Tibial artery (tissue), 4 donors: ENCODE measurements at regions not wholly inside any gene's neighbourhood (a gene's known extent, or its start where the extent isn't known, plus 50 kb on each side); places are given as distances from the start of the nearest gene placed in this dataset.

ENCODE experiments used
- DNase-seq, 2 donors: peaks; one replicate each; pipeline ENCODE4 v3.0.0-alpha.2; 2019
- H3K27ac ChIP-seq, 2 donors: fragments of 200-600 bp; sonication (generic) in 1 of 2; 1 replicate in 1 of 2; 2 replicates in 1 of 2; pipeline ENCODE4 v1.5.1; 2018 to 2019; ENCODE audit warnings: mild to moderate bottlenecking in 1 of 2
- H3K27me3 ChIP-seq, 2 donors: fragments of 200-600 bp; sonication (generic) in 1 of 2; one replicate each; pipeline versions ENCODE4 v1.5.1 to v1.6.0; 2016 to 2019
- H3K36me3 ChIP-seq, 3 donors: fragments of 200-600 bp; sonication (generic) in 2 of 3; one replicate each; pipeline ENCODE4 v1.5.1; 2016 to 2019; ENCODE audit warnings: mild to moderate bottlenecking in 2 of 3
- H3K4me1 ChIP-seq, 4 donors: fragments of 200-600 bp; sonication (generic) in 2 of 4; 1 replicate in 3 of 4; 2 replicates in 1 of 4; pipeline ENCODE4 v1.5.1; 2016 to 2019
- H3K4me3 ChIP-seq, 2 donors: fragments of 200-600 bp; sonication (generic) in 1 of 2; 1 replicate in 1 of 2; 2 replicates in 1 of 2; pipeline ENCODE4 v1.5.1; 2018 to 2019; ENCODE audit warnings: mild to moderate bottlenecking in 2 of 2
- H3K9me3 ChIP-seq, 3 donors: fragments of 200-600 bp; sonication (generic) in 1 of 3; one replicate each; pipeline ENCODE4 v1.5.1; 2016 to 2019
- CTCF ChIP-seq, 2 experiments: fragments of 200-600 bp in 1 of 2; fragments of 450-650 bp in 1 of 2; IDR thresholded peaks; one replicate each; pipeline ENCODE4 v1.5.1; 2017 to 2019; ENCODE audit warnings: antibody characterized with exemption in 2 of 2, mild to moderate bottlenecking in 1 of 2, moderate library complexity in 1 of 2
- intact Hi-C: fragments of 100-400 bp; cut with DNase I; formaldehyde crosslinking; loops from one replicate; pipeline ENCODE4 v1.15.0; 2023; ENCODE audit warnings: low total_unique reads

GRCh38 chr2:133624551-133624950 is 56.3 kb upstream of the NCKAP5 start:
- no peak for DNase-seq
- intact Hi-C loops = no loop called here
- TF ChIP-seq CTCF (IDR thresholded peaks at IDR 0.05) = no peak
- H3K36me3 ChIP-seq = no peaks in the 10 kb centered on the region
- H3K9me3 ChIP-seq = no peaks in the 10 kb centered on the region
- H3K27ac ChIP-seq = no peak overlapping the region
- H3K27me3 ChIP-seq = no peaks in the 10 kb centered on the region
- no peak overlapping the region for H3K4me3 ChIP-seq
- no peaks in the 10 kb centered on the region for H3K4me1 ChIP-seq

GRCh38 chr2:133627741-133628140 is 59.5 kb upstream of the NCKAP5 start:
- TF ChIP-seq CTCF (IDR thresholded peaks at IDR 0.05) = no peak
- Histone ChIP-seq H3K4me1 (no peaks in the 10 kb centered on the region), H3K27ac (no peak overlapping the region), H3K36me3 (no peaks in the 10 kb centered on the region), H3K27me3 (no peaks in the 10 kb centered on the region), H3K4me3 (no peak overlapping the region), H3K9me3 (no peaks in the 10 kb centered on the region)
- intact Hi-C loops = no loop called here
- no peak for DNase-seq

- TF ChIP-seq CTCF (IDR thresholded peaks at IDR 0.05) = no peak
- no peaks in the 10 kb centered on the region for H3K4me1 ChIP-seq
- no peak for DNase-seq
- no peaks in the 10 kb centered on the region for H3K27me3 ChIP-seq
- intact Hi-C loops = no loop called here
- no peaks in the 10 kb centered on the region for H3K36me3 ChIP-seq
- no peak overlapping the region for H3K27ac ChIP-seq
- no peaks in the 10 kb centered on the region for H3K9me3 ChIP-seq
- no peak overlapping the region for H3K4me3 ChIP-seq
These were observed 65.0 kb upstream of the NCKAP5 start for GRCh38 chr2:133633309-133633708.

- H3K27ac ChIP-seq = no peak overlapping the region
- no peaks in the 10 kb centered on the region for H3K4me1 ChIP-seq
- H3K4me3 ChIP-seq = no peak overlapping the region
These were observed 65.7 kb upstream of the NCKAP5 start for GRCh38 chr2:133633881-133634409.

GRCh38 chr2:133635131-133635530 is 66.9 kb upstream of the NCKAP5 start:
- Histone ChIP-seq H3K27ac (no peak overlapping the region), H3K36me3 (no peaks in the 10 kb centered on the region), H3K4me3 (no peak overlapping the region), H3K9me3 (no peaks in the 10 kb centered on the region), H3K4me1 (no peaks in the 10 kb centered on the region), H3K27me3 (no peaks in the 10 kb centered on the region)
- no peak for TF ChIP-seq CTCF (IDR thresholded peaks at IDR 0.05)
- no peak for DNase-seq
- intact Hi-C loops = no loop called here

More at GRCh38 chr2:133633881-133634409, 65.7 kb upstream of the NCKAP5 start:
- Histone ChIP-seq H3K9me3 (no peaks in the 10 kb centered on the region), H3K27me3 (no peaks in the 10 kb centered on the region), H3K36me3 (no peaks in the 10 kb centered on the region)
- no peak for DNase-seq
- TF ChIP-seq CTCF (IDR thresholded peaks at IDR 0.05) = no peak
- intact Hi-C loops = no loop called here

GRCh38 chr2:133636287-133636686 is 68.0 kb upstream of the NCKAP5 start:
- no peaks in the 10 kb centered on the region for H3K36me3 ChIP-seq
- H3K9me3 ChIP-seq = no peaks in the 10 kb centered on the region
- TF ChIP-seq CTCF (IDR thresholded peaks at IDR 0.05) = no peak
- no peaks in the 10 kb centered on the region for H3K27me3 ChIP-seq
- H3K27ac ChIP-seq = no peak overlapping the region
- DNase-seq = no peak
- intact Hi-C loops = no loop called here
- H3K4me3 ChIP-seq = no peak overlapping the region
- H3K4me1 ChIP-seq = no peaks in the 10 kb centered on the region
